Muscle layer of duodenum (tissue), 2 donors: ENCODE measurements at regions not wholly inside any gene's neighbourhood (a gene's known extent, or its start where the extent isn't known, plus 50 kb on each side); places are given as distances from the start of the nearest gene placed in this dataset.

Source experiments
- H3K27ac ChIP-seq: one replicate; pipeline ENCODE4 v1.7.0; 2013; ENCODE audit warnings: mild to moderate bottlenecking, low read length
- H3K27me3 ChIP-seq: one replicate; pipeline ENCODE4 v1.7.0; 2013; ENCODE audit warnings: low read depth, mild to moderate bottlenecking, control low read depth, low read length
- H3K36me3 ChIP-seq, 2 donors: one replicate each; pipeline ENCODE4 v1.7.0; 2013; ENCODE audit warnings: low read length in 2 of 2, control low read depth in 1 of 2, mild to moderate bottlenecking in 1 of 2; ENCODE audit not compliant: insufficient read depth in 2 of 2, control insufficient read depth in 1 of 2
- H3K4me1 ChIP-seq, 2 donors: one replicate each; pipeline ENCODE4 v1.7.0; 2013; ENCODE audit warnings: low read length in 2 of 2, mild to moderate bottlenecking in 2 of 2, control low read depth in 1 of 2, moderate library complexity in 1 of 2; ENCODE audit not compliant: insufficient read depth in 2 of 2, control insufficient read depth in 1 of 2
- H3K4me3 ChIP-seq, 2 donors: one replicate each; pipeline ENCODE4 v1.7.0; 2013; ENCODE audit warnings: low read length in 2 of 2, low read depth in 1 of 2, mild to moderate bottlenecking in 1 of 2
- H3K9me3 ChIP-seq, 2 donors: one replicate each; pipeline ENCODE4 v1.7.0; 2013; ENCODE audit warnings: low read length in 2 of 2, control low read depth in 1 of 2, mild to moderate bottlenecking in 1 of 2; ENCODE audit not compliant: control insufficient read depth in 1 of 2
- donor health status: healthy.

DNA sequence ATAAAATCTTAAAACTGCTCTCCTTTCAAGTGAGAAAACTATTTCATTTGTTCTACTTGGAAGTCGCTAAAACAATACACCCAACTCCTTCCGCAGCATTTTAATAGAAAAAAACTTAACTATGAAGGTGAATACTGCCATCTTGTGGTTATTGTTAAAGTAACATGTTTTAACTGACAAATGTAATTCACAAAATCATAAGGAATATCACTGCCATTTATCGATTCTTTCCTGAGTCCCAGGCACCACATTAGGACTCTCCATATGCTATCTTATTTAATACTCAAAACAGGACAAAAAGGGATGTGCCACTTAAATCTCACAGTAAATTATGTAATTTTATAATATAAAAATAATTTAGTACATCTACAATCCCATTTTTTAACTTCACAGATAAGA, 130.5 kb upstream of the ITGA1 start:
- H3K4me3 ChIP-seq, result no peak overlapping the region
- H3K27ac ChIP-seq, result no peak overlapping the region

GRCh38 chr5:52658246-52658645, 129.5 kb upstream of the ITGA1 start:
- no peaks in the 10 kb centered on the region for H3K36me3 ChIP-seq
- H3K4me1 ChIP-seq, result no peaks in the 10 kb centered on the region
- H3K4me3 ChIP-seq, result no peak overlapping the region
- H3K27me3 ChIP-seq, result no peaks in the 10 kb centered on the region
- no peaks in the 10 kb centered on the region for H3K9me3 ChIP-seq
- no peak overlapping the region for H3K27ac ChIP-seq

More for the DNA sequence above, 130.5 kb upstream of the ITGA1 start:
- Histone ChIP-seq H3K9me3 (no peaks in the 10 kb centered on the region), H3K36me3 (no peaks in the 10 kb centered on the region), H3K27me3 (no peaks in the 10 kb centered on the region), H3K4me1 (no peaks in the 10 kb centered on the region)

DNA sequence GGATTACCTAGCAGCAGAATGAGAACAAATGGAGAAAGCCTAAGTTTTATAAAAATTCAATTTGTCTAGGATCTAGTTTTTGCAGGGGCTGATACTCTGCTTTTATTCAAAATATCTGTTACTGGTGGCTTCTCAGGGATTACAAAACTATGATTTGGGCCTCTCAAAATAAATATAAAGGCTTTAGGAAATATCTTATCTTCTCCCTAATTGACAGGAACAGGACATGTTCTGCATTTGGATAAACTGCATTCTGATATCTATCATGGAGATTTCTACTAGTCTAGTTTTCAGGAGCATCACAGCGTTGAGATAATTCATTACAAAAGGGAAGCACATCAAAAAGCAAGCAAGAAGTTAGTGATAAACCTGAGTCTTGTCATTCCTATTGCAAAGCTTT, 127.1 kb upstream of the ITGA1 start:
- no peaks in the 10 kb centered on the region for H3K9me3 ChIP-seq
- no peaks in the 10 kb centered on the region for H3K36me3 ChIP-seq
- no peaks in the 10 kb centered on the region for H3K4me1 ChIP-seq
- no peak overlapping the region for H3K4me3 ChIP-seq
- no peaks in the 10 kb centered on the region for H3K27me3 ChIP-seq
- H3K27ac ChIP-seq, result no peak overlapping the region

GRCh38 chr5:52661903-52662595, 125.7 kb upstream of the ITGA1 start:
- Histone ChIP-seq H3K27ac (no peak overlapping the region), H3K4me1 (no peaks in the 10 kb centered on the region), H3K36me3 (no peaks in the 10 kb centered on the region)

GRCh38 chr5:52665559-52665958, 122.2 kb upstream of the ITGA1 start:
- no peaks in the 10 kb centered on the region for H3K9me3 ChIP-seq
- no peak overlapping the region for H3K27ac ChIP-seq
- H3K36me3 ChIP-seq, result no peaks in the 10 kb centered on the region
- H3K27me3 ChIP-seq, result no peaks in the 10 kb centered on the region
- H3K4me3 ChIP-seq, result no peak overlapping the region
- no peaks in the 10 kb centered on the region for H3K4me1 ChIP-seq

More at GRCh38 chr5:52661903-52662595, 125.7 kb upstream of the ITGA1 start:
- no peaks in the 10 kb centered on the region for H3K9me3 ChIP-seq
- H3K4me3 ChIP-seq, result no peak overlapping the region
- H3K27me3 ChIP-seq, result no peaks in the 10 kb centered on the region

DNA sequence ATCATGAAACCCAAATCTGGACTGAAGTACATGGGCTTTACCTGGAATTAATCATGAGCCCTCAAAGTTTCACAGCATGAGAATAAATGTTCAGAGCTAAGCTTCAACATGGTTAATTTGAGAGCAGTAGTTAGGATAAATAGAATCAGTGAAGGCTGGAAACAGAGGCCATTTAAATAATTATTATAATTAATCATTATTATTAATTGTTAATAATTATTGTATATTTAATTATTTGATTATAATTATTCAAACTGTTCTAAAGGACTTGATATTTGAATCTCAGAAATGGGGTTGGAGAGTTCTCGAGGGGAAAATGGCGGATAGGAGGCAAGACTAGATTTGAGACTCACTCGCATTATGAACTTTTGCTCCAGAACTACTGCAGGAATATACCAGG, 119.6 kb upstream of the ITGA1 start:
- H3K27ac ChIP-seq, result no peak overlapping the region
- no peaks in the 10 kb centered on the region for H3K4me1 ChIP-seq
- H3K27me3 ChIP-seq, result no peaks in the 10 kb centered on the region
- H3K4me3 ChIP-seq, result no peak overlapping the region
- H3K36me3 ChIP-seq, result no peaks in the 10 kb centered on the region
- H3K9me3 ChIP-seq, result no peaks in the 10 kb centered on the region

DNA sequence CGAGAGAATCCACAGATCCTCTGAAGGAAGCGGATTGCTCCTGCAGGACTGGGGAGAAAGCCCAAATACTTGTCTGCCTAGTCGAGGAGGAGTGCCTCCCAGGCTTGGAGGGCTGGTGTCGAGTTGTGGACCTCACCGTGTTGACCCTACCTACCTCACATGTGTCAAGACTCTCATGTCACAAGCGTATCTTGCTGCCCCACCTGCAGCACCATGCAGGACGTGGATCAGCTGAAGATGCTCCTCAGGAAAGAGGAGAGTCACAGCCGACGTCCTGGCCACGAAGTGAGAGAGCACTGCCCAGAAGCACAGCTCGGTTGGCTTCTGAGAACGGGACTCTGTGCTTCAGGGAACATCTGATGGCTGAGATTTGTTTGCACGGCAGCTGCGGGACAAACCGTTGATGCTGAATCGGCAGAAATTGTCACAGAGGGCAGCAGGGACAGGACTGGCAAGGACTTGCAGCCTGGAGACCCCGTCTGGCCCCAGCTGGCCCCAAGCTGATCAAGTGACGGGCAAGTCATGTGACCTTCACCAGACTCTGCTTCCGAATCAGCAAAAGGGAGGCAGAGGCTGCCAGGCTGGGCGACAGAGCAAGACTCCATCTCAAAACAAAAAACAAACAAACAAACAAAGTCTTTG, 119.1 kb upstream of the ITGA1 start:
- no peak overlapping the region for H3K27ac ChIP-seq
- no peaks in the 10 kb centered on the region for H3K9me3 ChIP-seq
- no peaks in the 10 kb centered on the region for H3K4me1 ChIP-seq
- H3K4me3 ChIP-seq, result no peak overlapping the region
- no peaks in the 10 kb centered on the region for H3K27me3 ChIP-seq
- no peaks in the 10 kb centered on the region for H3K36me3 ChIP-seq

- H3K36me3 ChIP-seq, result no peaks in the 10 kb centered on the region
- H3K4me3 ChIP-seq, result no peak overlapping the region
- H3K9me3 ChIP-seq, result no peaks in the 10 kb centered on the region
- H3K27ac ChIP-seq, result no peak overlapping the region
- H3K4me1 ChIP-seq, result no peaks in the 10 kb centered on the region
- H3K27me3 ChIP-seq, result no peaks in the 10 kb centered on the region
Measured at GRCh38 chr5:52672459-52672858, 115.3 kb upstream of the ITGA1 start.

DNA sequence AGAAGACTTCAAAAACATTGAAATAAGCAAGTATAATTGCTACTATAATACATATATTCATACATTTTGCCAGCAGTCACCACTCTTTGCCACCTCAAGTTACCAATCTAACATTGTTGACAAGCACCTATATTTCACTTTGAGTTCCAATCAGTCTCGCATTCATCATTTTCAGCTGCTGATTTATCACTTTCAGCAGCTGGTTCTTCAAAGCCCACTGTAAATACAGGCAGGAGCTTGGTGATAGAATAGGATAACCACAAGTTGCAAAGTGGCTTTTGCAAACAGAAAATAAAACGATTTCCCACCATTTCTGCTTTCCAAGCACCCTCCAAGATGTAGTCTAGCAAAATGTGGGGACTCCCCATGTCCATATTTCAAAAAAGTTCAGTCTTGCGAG, 114.2 kb upstream of the ITGA1 start:
- Histone ChIP-seq H3K4me3 (no peak overlapping the region), H3K36me3 (no peaks in the 10 kb centered on the region), H3K4me1 (no peaks in the 10 kb centered on the region), H3K27ac (no peak overlapping the region), H3K9me3 (no peaks in the 10 kb centered on the region), H3K27me3 (no peaks in the 10 kb centered on the region)

GRCh38 chr5:52674815-52675545, 112.7 kb upstream of the ITGA1 start:
- Histone ChIP-seq H3K27me3 (no peaks in the 10 kb centered on the region), H3K4me1 (no peaks in the 10 kb centered on the region), H3K9me3 (no peaks in the 10 kb centered on the region), H3K4me3 (no peak overlapping the region), H3K27ac (no peak overlapping the region), H3K36me3 (no peaks in the 10 kb centered on the region)

GRCh38 chr5:52682492-52682891, 105.2 kb upstream of the ITGA1 start:
- Histone ChIP-seq H3K4me1 (no peaks in the 10 kb centered on the region), H3K9me3 (no peaks in the 10 kb centered on the region), H3K4me3 (no peak overlapping the region), H3K27me3 (no peaks in the 10 kb centered on the region), H3K27ac (no peak overlapping the region), H3K36me3 (no peaks in the 10 kb centered on the region)
